SK-N-SH (cell line): ENCODE measurements at regions not wholly inside any gene's neighbourhood (a gene's known extent, or its start where the extent isn't known, plus 50 kb on each side); places are given as distances from the start of the nearest gene placed in this dataset.

Experiments used
- CTCF ChIP-seq: fragments of 200-600 bp; sonication (generic); IDR thresholded peaks from 2 replicates; pipeline ENCODE4 v1.6.1; 2017; ENCODE audit warnings: antibody characterized with exemption, mild to moderate bottlenecking, moderate library complexity
- FOSL2 ChIP-seq: IDR thresholded peaks from 2 replicates; pipeline ENCODE4 v1.4.0; 2012; ENCODE audit warnings: low read depth, mild to moderate bottlenecking, moderate library complexity, borderline replicate concordance
- POLR2AphosphoS5 ChIP-seq: IDR thresholded peaks from 2 replicates; pipeline ENCODE4 v1.6.1; 2012; ENCODE audit warnings: low read depth, low read length
- REST ChIP-seq: IDR thresholded peaks from 2 replicates; pipeline ENCODE4 v1.6.1; 2012; ENCODE audit warnings: mild to moderate bottlenecking, low read depth, low read length, moderate library complexity
- TEAD4 ChIP-seq: IDR thresholded peaks from 2 replicates; pipeline ENCODE4 v1.4.0; 2012; ENCODE audit warnings: mild to moderate bottlenecking, borderline replicate concordance; ENCODE audit not compliant: insufficient read depth
- USF1 ChIP-seq: IDR thresholded peaks from 2 replicates; pipeline ENCODE4 v1.4.0; 2012; ENCODE audit warnings: low read depth, borderline replicate concordance
- YY1 ChIP-seq: IDR thresholded peaks from 2 replicates; pipeline ENCODE4 v1.4.0; 2012; ENCODE audit warnings: low read depth, mild to moderate bottlenecking

- TF ChIP-seq FOSL2 (no peak), CTCF (no peak), TEAD4 (no peak), USF1 (no peak), YY1 (no peak), POLR2AphosphoS5 (no peak), REST (no peak)
Observed at GRCh38 chr1:5704561-5705514, 287.4 kb downstream of the NPHP4 start.
